ENCODE measurements at regions not wholly inside any gene's neighbourhood (a gene's known extent, or its start where the extent isn't known, plus 50 kb on each side); places are given as distances from the start of the nearest gene placed in this dataset.

DNA sequence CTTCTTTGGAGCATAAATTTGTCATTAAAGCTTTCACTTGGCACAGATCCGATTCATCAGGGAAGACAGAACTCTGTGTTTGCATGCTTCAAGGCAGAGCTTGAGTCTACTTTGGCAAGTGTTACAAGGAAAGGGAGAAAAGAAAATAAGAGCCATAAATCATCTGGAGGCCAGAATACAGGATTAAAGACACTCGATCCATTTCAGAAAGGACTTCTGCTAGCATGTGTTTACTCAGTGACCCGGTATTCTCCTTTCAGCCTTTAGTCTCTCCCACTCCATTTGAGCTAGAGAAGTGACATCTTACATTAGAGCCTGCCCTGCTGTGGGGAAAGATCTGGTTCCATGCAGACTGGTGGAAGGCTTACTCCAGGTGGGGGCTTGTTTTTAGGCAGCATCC, 306.4 kb downstream of the KLF5 start:
- Mint-ChIP-seq H3K9me3 (no peaks in the 10 kb centered on the region), H3K4me1 (ENCODE audit: low read depth) (no peaks in the 10 kb centered on the region), H3K4me3 (no peak overlapping the region), H3K27me3 (no peaks in the 10 kb centered on the region), H3K36me3 (ENCODE audit: low read depth) (no peaks in the 10 kb centered on the region), H3K27ac (no peak overlapping the region)

DNA sequence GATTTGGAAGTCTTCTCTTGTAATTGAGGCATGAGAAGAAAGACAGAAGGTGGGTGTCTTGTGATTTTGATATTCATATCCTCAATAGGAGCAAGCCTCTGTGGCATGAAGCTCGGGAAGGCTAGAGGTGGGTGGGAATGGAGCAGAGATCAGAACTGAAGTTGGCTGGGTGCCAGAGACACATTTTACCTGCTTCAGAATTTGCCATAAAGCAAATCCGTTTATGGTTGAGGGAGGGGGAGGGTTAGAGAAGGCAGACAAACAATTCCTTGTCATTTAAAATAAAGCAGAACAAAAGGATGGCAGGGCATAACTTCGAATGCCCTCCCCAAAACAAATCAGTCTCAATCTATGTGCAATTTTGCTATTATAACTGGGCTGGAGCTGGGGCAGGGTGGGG, 305.9 kb downstream of the KLF5 start:
- Mint-ChIP-seq H3K4me3 (no peak overlapping the region), H3K9me3 (no peaks in the 10 kb centered on the region), H3K4me1 (ENCODE audit: low read depth) (no peaks in the 10 kb centered on the region), H3K27me3 (no peaks in the 10 kb centered on the region), H3K27ac (no peak overlapping the region), H3K36me3 (ENCODE audit: low read depth) (no peaks in the 10 kb centered on the region)

DNA sequence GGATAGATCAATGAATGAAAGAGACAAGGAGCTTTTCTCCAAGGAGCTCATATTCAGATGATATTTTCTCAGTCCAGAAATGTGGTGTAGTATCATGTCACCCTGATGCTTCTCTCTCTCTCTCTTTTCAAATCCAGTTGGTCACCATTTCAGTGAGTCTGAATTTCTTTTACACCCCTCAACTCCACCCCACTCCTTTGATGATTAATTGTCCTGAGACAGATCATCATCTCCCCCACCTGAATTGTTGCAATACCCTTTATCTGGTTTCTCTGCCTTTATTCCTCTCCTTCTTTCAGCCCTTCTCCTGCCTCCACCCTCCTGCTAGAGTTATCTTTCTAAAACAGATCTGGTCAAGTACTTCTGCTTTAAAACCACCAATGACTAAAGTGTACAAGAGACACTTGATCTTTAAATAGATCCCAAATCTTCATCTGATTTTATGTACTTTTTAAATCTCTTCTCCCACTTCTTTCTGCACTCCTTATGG, 299.8 kb downstream of the KLF5 start:
- Mint-ChIP-seq H3K9me3 (no peaks in the 10 kb centered on the region), H3K4me1 (ENCODE audit: low read depth) (no peaks in the 10 kb centered on the region), H3K27ac (no peak overlapping the region), H3K4me3 (no peak overlapping the region), H3K27me3 (no peaks in the 10 kb centered on the region), H3K36me3 (ENCODE audit: low read depth) (no peaks in the 10 kb centered on the region)

- Mint-ChIP-seq H3K4me1 (ENCODE audit: low read depth) (no peaks in the 10 kb centered on the region), H3K27ac (no peak overlapping the region), H3K9me3 (no peaks in the 10 kb centered on the region), H3K36me3 (ENCODE audit: low read depth) (no peaks in the 10 kb centered on the region), H3K27me3 (no peaks in the 10 kb centered on the region), H3K4me3 (no peak overlapping the region)
Observed at GRCh38 chr13:73355134-73355533, 296.3 kb downstream of the KLF5 start.

GRCh38 chr13:73351730-73352129, 292.9 kb downstream of the KLF5 start:
- Mint-ChIP-seq H3K4me3 (no peak overlapping the region), H3K4me1 (ENCODE audit: low read depth) (no peaks in the 10 kb centered on the region), H3K27me3 (peaks cover 8% of the 10 kb centered on the region), H3K27ac (no peak overlapping the region), H3K36me3 (ENCODE audit: low read depth) (no peaks in the 10 kb centered on the region), H3K9me3 (no peaks in the 10 kb centered on the region)

GRCh38 chr13:73341748-73342147, 282.9 kb downstream of the KLF5 start:
- H3K9me3 Mint-ChIP-seq, result no peaks in the 10 kb centered on the region
- H3K4me3 Mint-ChIP-seq, result no peak overlapping the region
- peaks cover 4% of the 10 kb centered on the region for H3K4me1 Mint-ChIP-seq (ENCODE audit: low read depth)
- H3K36me3 Mint-ChIP-seq (ENCODE audit: low read depth), result no peaks in the 10 kb centered on the region
- peaks cover 2% of the 10 kb centered on the region for H3K27me3 Mint-ChIP-seq
- H3K27ac Mint-ChIP-seq, result no peak overlapping the region

- Mint-ChIP-seq H3K4me3 (no peak overlapping the region), H3K9me3 (peaks cover 5% of the 10 kb centered on the region), H3K27ac (no peak overlapping the region), H3K36me3 (ENCODE audit: low read depth) (no peaks in the 10 kb centered on the region), H3K4me1 (ENCODE audit: low read depth) (peaks cover 9% of the 10 kb centered on the region), H3K27me3 (no peaks in the 10 kb centered on the region)
Observed at GRCh38 chr13:73340069-73340468, 281.3 kb downstream of the KLF5 start.

GRCh38 chr13:73339086-73339485, 280.3 kb downstream of the KLF5 start:
- Mint-ChIP-seq H3K36me3 (ENCODE audit: low read depth) (no peaks in the 10 kb centered on the region), H3K27me3 (no peaks in the 10 kb centered on the region), H3K4me1 (ENCODE audit: low read depth) (peaks cover 18% of the 10 kb centered on the region)

GRCh38 chr13:73338389-73338788, 279.6 kb downstream of the KLF5 start:
- Mint-ChIP-seq H3K4me1 (ENCODE audit: low read depth) (peaks cover 18% of the 10 kb centered on the region), H3K9me3 (peaks cover 5% of the 10 kb centered on the region), H3K36me3 (ENCODE audit: low read depth) (no peaks in the 10 kb centered on the region), H3K27ac (no peak overlapping the region), H3K27me3 (no peaks in the 10 kb centered on the region), H3K4me3 (no peak overlapping the region)

More at GRCh38 chr13:73339086-73339485, 280.3 kb downstream of the KLF5 start:
- H3K9me3 Mint-ChIP-seq, result peaks cover 5% of the 10 kb centered on the region
- no peak overlapping the region for H3K4me3 Mint-ChIP-seq
- H3K27ac Mint-ChIP-seq, result no peak overlapping the region

- Mint-ChIP-seq H3K36me3 (ENCODE audit: low read depth) (no peaks in the 10 kb centered on the region), H3K4me1 (ENCODE audit: low read depth) (peaks cover 18% of the 10 kb centered on the region), H3K9me3 (peaks cover 5% of the 10 kb centered on the region), H3K27ac (no peak overlapping the region), H3K4me3 (no peak overlapping the region), H3K27me3 (peaks cover under 1% of the 10 kb centered on the region)
Observed at GRCh38 chr13:73337532-73337931, 278.7 kb downstream of the KLF5 start.

- no peak overlapping the region for H3K27ac Mint-ChIP-seq
- peaks cover 14% of the 10 kb centered on the region for H3K4me1 Mint-ChIP-seq (ENCODE audit: low read depth)
- no peak overlapping the region for H3K4me3 Mint-ChIP-seq
- H3K27me3 Mint-ChIP-seq, result peaks cover 3% of the 10 kb centered on the region
- no peaks in the 10 kb centered on the region for H3K36me3 Mint-ChIP-seq (ENCODE audit: low read depth)
- peaks cover 10% of the 10 kb centered on the region for H3K9me3 Mint-ChIP-seq
Observed at GRCh38 chr13:73336773-73337172, 278.0 kb downstream of the KLF5 start.

DNA sequence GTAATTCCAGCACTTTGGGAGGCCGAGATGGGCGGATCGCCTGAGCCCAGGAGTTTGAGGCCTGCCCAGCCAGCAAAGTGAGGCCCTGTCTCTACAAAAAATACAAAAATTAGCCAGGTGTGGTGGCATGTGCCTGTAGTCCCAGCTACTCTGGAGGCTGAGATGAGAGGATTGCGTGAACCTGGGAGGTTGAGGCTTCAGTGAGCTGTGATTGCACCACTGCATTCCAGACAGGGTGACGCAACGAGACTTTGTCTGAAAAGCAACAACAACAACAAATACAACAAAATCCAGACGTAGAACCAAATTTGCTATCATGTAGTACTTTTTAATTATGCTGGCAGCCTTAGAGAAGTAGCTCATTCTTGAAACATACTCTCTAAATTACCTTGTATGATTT, 277.1 kb downstream of the KLF5 start:
- no peaks in the 10 kb centered on the region for H3K36me3 Mint-ChIP-seq (ENCODE audit: low read depth)
- peaks cover 10% of the 10 kb centered on the region for H3K9me3 Mint-ChIP-seq
- peaks cover 3% of the 10 kb centered on the region for H3K27me3 Mint-ChIP-seq
- peaks cover 14% of the 10 kb centered on the region for H3K4me1 Mint-ChIP-seq (ENCODE audit: low read depth)
- H3K4me3 Mint-ChIP-seq, result no peak overlapping the region
- H3K27ac Mint-ChIP-seq, result no peak overlapping the region

DNA sequence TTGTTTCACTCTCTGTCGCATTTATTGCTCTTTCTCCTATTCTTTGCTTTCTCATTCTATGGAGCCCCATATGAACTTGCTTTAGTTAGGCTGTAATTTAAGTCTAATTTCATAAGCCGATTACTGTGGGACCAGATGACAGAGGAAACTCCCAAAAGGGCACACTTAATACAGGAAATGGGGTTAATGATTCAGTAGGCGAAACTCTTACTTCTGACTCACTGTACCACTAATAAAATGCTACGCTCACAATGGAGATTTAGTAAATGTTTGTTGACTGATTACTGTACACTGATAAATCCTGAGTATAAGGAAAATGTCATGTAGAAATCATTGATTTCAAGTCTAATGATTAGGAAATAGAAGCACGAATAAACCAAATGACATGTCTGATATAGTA, 276.4 kb downstream of the KLF5 start:
- no peak overlapping the region for H3K4me3 Mint-ChIP-seq
- H3K27ac Mint-ChIP-seq, result peak overlapping the region; percentile 12
- peaks cover 13% of the 10 kb centered on the region for H3K9me3 Mint-ChIP-seq
- no peaks in the 10 kb centered on the region for H3K36me3 Mint-ChIP-seq (ENCODE audit: low read depth)
- H3K4me1 Mint-ChIP-seq (ENCODE audit: low read depth), result peaks cover 14% of the 10 kb centered on the region
- peaks cover 3% of the 10 kb centered on the region for H3K27me3 Mint-ChIP-seq

- peaks cover 13% of the 10 kb centered on the region for H3K9me3 Mint-ChIP-seq
- H3K27ac Mint-ChIP-seq, result no peak overlapping the region
- H3K36me3 Mint-ChIP-seq (ENCODE audit: low read depth), result no peaks in the 10 kb centered on the region
- peaks cover 14% of the 10 kb centered on the region for H3K4me1 Mint-ChIP-seq (ENCODE audit: low read depth)
- peaks cover 3% of the 10 kb centered on the region for H3K27me3 Mint-ChIP-seq
- no peak overlapping the region for H3K4me3 Mint-ChIP-seq
Observed at GRCh38 chr13:73334445-73334844, 275.6 kb downstream of the KLF5 start.

DNA sequence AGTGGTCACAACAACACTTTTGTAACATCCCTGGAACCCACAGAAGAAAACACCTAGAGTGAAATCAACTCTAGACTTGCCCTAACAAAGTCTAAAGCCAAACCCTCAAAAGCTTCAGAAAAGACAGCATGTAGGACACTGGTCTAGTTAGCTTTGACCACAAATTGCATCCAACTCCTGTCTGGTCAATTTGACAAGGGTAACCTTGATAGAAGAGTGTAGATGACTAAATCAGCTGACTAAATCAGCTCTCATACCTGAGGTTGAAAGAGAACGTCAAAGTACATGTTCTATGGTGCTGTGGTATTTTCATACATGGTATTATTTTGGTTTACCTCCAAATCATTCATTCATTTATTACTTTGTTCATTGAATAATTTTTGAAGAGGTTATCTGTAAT, 272.8 kb downstream of the KLF5 start:
- no peak overlapping the region for H3K4me3 Mint-ChIP-seq
- peaks cover 13% of the 10 kb centered on the region for H3K9me3 Mint-ChIP-seq
- no peaks in the 10 kb centered on the region for H3K36me3 Mint-ChIP-seq (ENCODE audit: low read depth)
- H3K27ac Mint-ChIP-seq, result no peak overlapping the region
- peaks cover 7% of the 10 kb centered on the region for H3K27me3 Mint-ChIP-seq
- peaks cover 14% of the 10 kb centered on the region for H3K4me1 Mint-ChIP-seq (ENCODE audit: low read depth)

DNA sequence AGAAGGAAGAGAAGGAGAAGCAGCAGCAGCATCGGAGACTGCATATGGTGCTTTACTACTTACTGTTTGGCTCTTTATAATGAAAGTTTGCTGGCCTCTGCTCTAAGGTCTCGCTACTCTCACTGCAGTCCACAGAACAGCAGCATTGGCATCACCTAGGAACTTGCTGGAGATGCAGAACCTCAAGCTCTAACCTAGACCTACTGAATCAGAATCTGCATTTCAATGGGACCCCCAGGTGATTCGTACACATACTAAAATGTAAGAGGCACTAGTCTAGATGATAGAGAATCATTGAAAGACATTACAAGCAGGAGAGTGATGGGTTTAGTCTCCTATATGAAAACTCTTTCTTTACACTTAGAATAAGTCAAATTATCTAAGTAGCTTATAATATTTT, 270.6 kb downstream of the KLF5 start:
- Mint-ChIP-seq H3K4me1 (ENCODE audit: low read depth) (peaks cover 2% of the 10 kb centered on the region), H3K36me3 (ENCODE audit: low read depth) (no peaks in the 10 kb centered on the region), H3K27ac (no peak overlapping the region), H3K4me3 (no peak overlapping the region), H3K9me3 (peaks cover 9% of the 10 kb centered on the region), H3K27me3 (peaks cover 7% of the 10 kb centered on the region)

Data from stimulated activated naive CD8-positive, alpha-beta T cell treated with anti-CD3 and anti-CD28 coated beads, Interleukin-15, Interleukin-2, amounts not matched to agents 100 ng/mL and 50 ng/mL, for 24 hours (primary cell).